NCI-H1092 (cell line): ENCODE measurements at regions not wholly inside any gene's neighbourhood (a gene's known extent, or its start where the extent isn't known, plus 50 kb on each side); places are given as distances from the start of the nearest gene placed in this dataset.

Experiments used
- DNase-seq: peaks from one replicate; lab custom pipeline; 2025; lab: John Stamatoyannopoulos, UW

- no peak for DNase-seq
Observed at GRCh38 chr10:79007421-79008319, 61.1 kb upstream of the ZMIZ1 start.

- no peak for DNase-seq
Observed at GRCh38 chr10:79009145-79009544, 59.6 kb upstream of the ZMIZ1 start.

- no peak for DNase-seq
Observed at GRCh38 chr10:79012567-79012966, 56.2 kb upstream of the ZMIZ1 start.

GRCh38 chr10:79013406-79013987 lies 55.3 kb upstream of the ZMIZ1 start:
- no peak for DNase-seq

- DNase-seq = no peak
Observed at GRCh38 chr10:79014796-79015195, 54.0 kb upstream of the ZMIZ1 start.

GRCh38 chr10:79017882-79018520 lies 50.8 kb upstream of the ZMIZ1 start:
- no peak for DNase-seq

GRCh38 chr10:79018521-79019011 lies 50.2 kb upstream of the ZMIZ1 start:
- DNase-seq = no peak
